ENCODE measurements at regions not wholly inside any gene's neighbourhood (a gene's known extent, or its start where the extent isn't known, plus 50 kb on each side); places are given as distances from the start of the nearest gene placed in this dataset.

GRCh38 chr17:34140006-34140405 lies 115.1 kb upstream of the CCL2 start:
- Mint-ChIP-seq H3K9me3 (no peaks in the 10 kb centered on the region), H3K27me3 (peaks cover 12% of the 10 kb centered on the region), H3K27ac (no peak overlapping the region), H3K36me3 (ENCODE audit: low read depth) (no peaks in the 10 kb centered on the region), H3K4me1 (no peaks in the 10 kb centered on the region), H3K4me3 (no peak overlapping the region)
- DNase-seq: no peak
- intact Hi-C loops (cut with micrococcal nuclease): loop anchor here (10.0 kb wide), 1 partner anchor 215 kb away; no protein-coding TSS in a partner anchor

- H3K27me3 Mint-ChIP-seq: peaks cover 12% of the 10 kb centered on the region
- intact Hi-C loops (cut with micrococcal nuclease): loop anchor here (10.0 kb wide), 1 partner anchor 217 kb away; no protein-coding TSS in a partner anchor
- H3K4me3 Mint-ChIP-seq: no peak overlapping the region
- no peak overlapping the region for H3K27ac Mint-ChIP-seq
- no peaks in the 10 kb centered on the region for H3K4me1 Mint-ChIP-seq
- H3K36me3 Mint-ChIP-seq (ENCODE audit: low read depth): no peaks in the 10 kb centered on the region
- DNase-seq: no peak
- no peaks in the 10 kb centered on the region for H3K9me3 Mint-ChIP-seq
These were observed 113.5 kb upstream of the CCL2 start for GRCh38 chr17:34141590-34141989.

GRCh38 chr17:34143430-34143829 lies 111.7 kb upstream of the CCL2 start:
- H3K4me3 Mint-ChIP-seq: no peak overlapping the region
- no peaks in the 10 kb centered on the region for H3K9me3 Mint-ChIP-seq
- intact Hi-C loops (cut with micrococcal nuclease): loop anchor here (10.0 kb wide), 1 partner anchor 219 kb away; no protein-coding TSS in a partner anchor

GRCh38 chr17:34146440-34147043 lies 108.5 kb upstream of the CCL2 start:
- Mint-ChIP-seq H3K36me3 (ENCODE audit: low read depth) (no peaks in the 10 kb centered on the region), H3K27me3 (peaks cover 6% of the 10 kb centered on the region), H3K4me3 (no peak overlapping the region), H3K4me1 (no peaks in the 10 kb centered on the region), H3K27ac (no peak overlapping the region), H3K9me3 (no peaks in the 10 kb centered on the region)
- intact Hi-C loops (cut with micrococcal nuclease): loop anchor here (1.0 to 10.0 kb wide), 2 partner anchors 222 to 367 kb away; no protein-coding TSS in a partner anchor
- peak; percentile 89 for DNase-seq

More at GRCh38 chr17:34143430-34143829, 111.7 kb upstream of the CCL2 start:
- Mint-ChIP-seq H3K4me1 (no peaks in the 10 kb centered on the region), H3K36me3 (ENCODE audit: low read depth) (no peaks in the 10 kb centered on the region), H3K27me3 (peaks cover 12% of the 10 kb centered on the region), H3K27ac (no peak overlapping the region)
- no peak for DNase-seq

- Mint-ChIP-seq H3K9me3 (no peaks in the 10 kb centered on the region), H3K27ac (no peak overlapping the region), H3K36me3 (ENCODE audit: low read depth) (no peaks in the 10 kb centered on the region), H3K4me3 (no peak overlapping the region), H3K27me3 (peaks cover 22% of the 10 kb centered on the region), H3K4me1 (peaks cover 7% of the 10 kb centered on the region)
- no peak for DNase-seq
- intact Hi-C loops (cut with micrococcal nuclease): no loop called here
These were observed 104.0 kb upstream of the CCL2 start for GRCh38 chr17:34151102-34151501.

GRCh38 chr17:34153991-34154390 lies 101.1 kb upstream of the CCL2 start:
- intact Hi-C loops (cut with micrococcal nuclease): no loop called here
- Mint-ChIP-seq H3K36me3 (ENCODE audit: low read depth) (no peaks in the 10 kb centered on the region), H3K27me3 (peaks cover 44% of the 10 kb centered on the region), H3K4me1 (peaks cover 7% of the 10 kb centered on the region), H3K9me3 (no peaks in the 10 kb centered on the region), H3K27ac (no peak overlapping the region), H3K4me3 (no peak overlapping the region)
- DNase-seq: no peak

- H3K27ac Mint-ChIP-seq: no peak overlapping the region
- H3K4me3 Mint-ChIP-seq: no peak overlapping the region
- H3K4me1 Mint-ChIP-seq: peaks cover 7% of the 10 kb centered on the region
- H3K27me3 Mint-ChIP-seq: peaks cover 48% of the 10 kb centered on the region
- H3K9me3 Mint-ChIP-seq: no peaks in the 10 kb centered on the region
- H3K36me3 Mint-ChIP-seq (ENCODE audit: low read depth): no peaks in the 10 kb centered on the region
- intact Hi-C loops (cut with micrococcal nuclease): no loop called here
- peak; percentile 63 for DNase-seq
These were observed 99.9 kb upstream of the CCL2 start for GRCh38 chr17:34154961-34155730.

- H3K4me3 Mint-ChIP-seq: no peak overlapping the region
- H3K4me1 Mint-ChIP-seq: peaks cover 7% of the 10 kb centered on the region
- peaks cover 48% of the 10 kb centered on the region for H3K27me3 Mint-ChIP-seq
- DNase-seq: no peak
- no peak overlapping the region for H3K27ac Mint-ChIP-seq
- no peaks in the 10 kb centered on the region for H3K36me3 Mint-ChIP-seq (ENCODE audit: low read depth)
- intact Hi-C loops (cut with micrococcal nuclease): no loop called here
- no peaks in the 10 kb centered on the region for H3K9me3 Mint-ChIP-seq
These were observed 99.1 kb upstream of the CCL2 start for GRCh38 chr17:34155947-34156346.

- DNase-seq: no peak
- Mint-ChIP-seq H3K36me3 (ENCODE audit: low read depth) (no peaks in the 10 kb centered on the region), H3K9me3 (no peaks in the 10 kb centered on the region), H3K4me1 (peaks cover 7% of the 10 kb centered on the region), H3K27me3 (peaks cover 46% of the 10 kb centered on the region), H3K27ac (no peak overlapping the region), H3K4me3 (no peak overlapping the region)
- intact Hi-C loops (cut with micrococcal nuclease): no loop called here
These were observed 98.7 kb upstream of the CCL2 start for GRCh38 chr17:34156401-34156740.

GRCh38 chr17:34156741-34157589 lies 98.1 kb upstream of the CCL2 start:
- Mint-ChIP-seq H3K9me3 (no peaks in the 10 kb centered on the region), H3K27ac (no peak overlapping the region), H3K27me3 (peaks cover 50% of the 10 kb centered on the region), H3K4me1 (peaks cover 7% of the 10 kb centered on the region), H3K36me3 (ENCODE audit: low read depth) (no peaks in the 10 kb centered on the region), H3K4me3 (no peak overlapping the region)
- DNase-seq: no peak
- intact Hi-C loops (cut with micrococcal nuclease): no loop called here

- no peak for DNase-seq
- no peak overlapping the region for H3K4me3 Mint-ChIP-seq
- no peak overlapping the region for H3K27ac Mint-ChIP-seq
- intact Hi-C loops (cut with micrococcal nuclease): no loop called here
- H3K9me3 Mint-ChIP-seq: no peaks in the 10 kb centered on the region
- H3K4me1 Mint-ChIP-seq: no peaks in the 10 kb centered on the region
- peaks cover 53% of the 10 kb centered on the region for H3K27me3 Mint-ChIP-seq
- no peaks in the 10 kb centered on the region for H3K36me3 Mint-ChIP-seq (ENCODE audit: low read depth)
These were observed 93.4 kb upstream of the CCL2 start for GRCh38 chr17:34161690-34162089.

GRCh38 chr17:34163123-34163522 lies 92.0 kb upstream of the CCL2 start:
- Mint-ChIP-seq H3K36me3 (ENCODE audit: low read depth) (no peaks in the 10 kb centered on the region), H3K4me1 (no peaks in the 10 kb centered on the region), H3K9me3 (no peaks in the 10 kb centered on the region), H3K27me3 (peaks cover 45% of the 10 kb centered on the region), H3K27ac (no peak overlapping the region), H3K4me3 (no peak overlapping the region)
- intact Hi-C loops (cut with micrococcal nuclease): no loop called here
- DNase-seq: no peak

GRCh38 chr17:34163646-34164045 lies 91.4 kb upstream of the CCL2 start:
- no peak for DNase-seq
- intact Hi-C loops (cut with micrococcal nuclease): no loop called here
- Mint-ChIP-seq H3K4me1 (no peaks in the 10 kb centered on the region), H3K9me3 (no peaks in the 10 kb centered on the region), H3K27me3 (peaks cover 40% of the 10 kb centered on the region), H3K4me3 (no peak overlapping the region), H3K36me3 (ENCODE audit: low read depth) (no peaks in the 10 kb centered on the region), H3K27ac (no peak overlapping the region)

- Mint-ChIP-seq H3K4me3 (no peak overlapping the region), H3K36me3 (ENCODE audit: low read depth) (no peaks in the 10 kb centered on the region), H3K27ac (no peak overlapping the region), H3K9me3 (no peaks in the 10 kb centered on the region), H3K4me1 (no peaks in the 10 kb centered on the region), H3K27me3 (peaks cover 28% of the 10 kb centered on the region)
- DNase-seq: no peak
- intact Hi-C loops (cut with micrococcal nuclease): no loop called here
These were observed 90.2 kb upstream of the CCL2 start for GRCh38 chr17:34164837-34165236.

All from activated CD4-positive, alpha-beta T cell treated with anti-CD3 and anti-CD28 coated beads, Interleukin-2, amount 10 ng/mL, durations not matched to agents 24 days and 14 days (primary cell).